Keratinocyte (primary cell): ENCODE measurements at regions not wholly inside any gene's neighbourhood (a gene's known extent, or its start where the extent isn't known, plus 50 kb on each side); places are given as distances from the start of the nearest gene placed in this dataset.

Source experiments
- DNase-seq: peaks from one replicate; pipeline ENCODE4 v3.0.0-alpha.2; 2011; ENCODE audit warnings: low read depth, missing footprints, low spot score
- FAIRE-seq: peaks from 2 replicates; lab custom pipeline; 2011; peaks lifted over from hg19 to GRCh38; lab: Jason Lieb, UNC
- H2AFZ ChIP-seq: 2 replicates; pipeline ENCODE4 v1.6.0; 2012; ENCODE audit warnings: low read length, control low read depth, inconsistent platforms; ENCODE audit not compliant: control insufficient read depth
- H3K27ac ChIP-seq: 2 replicates; pipeline ENCODE4 v1.5.1; 2011; ENCODE audit warnings: low read length; ENCODE audit not compliant: control insufficient read depth, insufficient read depth
- H3K27me3 ChIP-seq: 3 replicates; pipeline ENCODE4 v1.6.0; 2011; ENCODE audit warnings: low read length; ENCODE audit not compliant: control insufficient read depth, insufficient read depth; ENCODE audit errors: extremely low read depth
- H3K36me3 ChIP-seq, 2 experiments: 2 replicates in 1 of 2; 3 replicates in 1 of 2; pipeline ENCODE4 v1.5.1; 2011; ENCODE audit warnings: low read length in 2 of 2, mild to moderate bottlenecking in 1 of 2; ENCODE audit not compliant: control insufficient read depth in 2 of 2, insufficient read depth in 2 of 2; ENCODE audit errors: extremely low read depth in 1 of 2
- H3K4me1 ChIP-seq: 3 replicates; pipeline ENCODE4 v1.5.1; 2011; ENCODE audit warnings: low read length; ENCODE audit not compliant: control insufficient read depth, insufficient read depth; ENCODE audit errors: extremely low read depth
- H3K4me2 ChIP-seq: 3 replicates; pipeline ENCODE4 v1.6.0; 2011; ENCODE audit warnings: low read depth, low read length; ENCODE audit not compliant: control insufficient read depth, insufficient read depth; ENCODE audit errors: extremely low read depth
- H3K4me3 ChIP-seq, 3 experiments: fragments of 200-600 bp in 1 of 3; sonication (generic) in 1 of 3; 2 replicates in 2 of 3; 3 replicates in 1 of 3; pipeline ENCODE4 v1.5.1; 2011 to 2016; ENCODE audit warnings: low read length in 3 of 3, mild to moderate bottlenecking in 3 of 3, control low read depth in 2 of 3, inconsistent platforms in 1 of 3, low read depth in 1 of 3, mixed read lengths in 1 of 3, mixed run types in 1 of 3, moderate library complexity in 1 of 3; ENCODE audit not compliant: control insufficient read depth in 2 of 3, insufficient read depth in 2 of 3; ENCODE audit errors: extremely low read depth in 1 of 3
- H3K79me2 ChIP-seq: 2 replicates; pipeline ENCODE4 v1.6.0; 2012; ENCODE audit warnings: low read length; ENCODE audit not compliant: control insufficient read depth, insufficient read depth
- H3K9ac ChIP-seq: 3 replicates; pipeline ENCODE4 v1.6.0; 2011; ENCODE audit warnings: low read length; ENCODE audit not compliant: control insufficient read depth, insufficient read depth; ENCODE audit errors: extremely low read depth
- H3K9me1 ChIP-seq: 3 replicates; pipeline ENCODE4 v1.6.0; 2011; ENCODE audit warnings: low read length; ENCODE audit not compliant: control insufficient read depth, insufficient read depth; ENCODE audit errors: extremely low read depth
- H3K9me3 ChIP-seq: 2 replicates; pipeline ENCODE4 v1.5.1; 2012; ENCODE audit warnings: low read depth, low read length; ENCODE audit not compliant: control insufficient read depth
- H4K20me1 ChIP-seq: 3 replicates; pipeline ENCODE4 v1.6.0; 2011; ENCODE audit warnings: low read length; ENCODE audit not compliant: control insufficient read depth, insufficient read depth; ENCODE audit errors: extremely low read depth
- EZH2 ChIP-seq: IDR thresholded peaks from one replicate; pipeline ENCODE4 v1.6.1; 2012; ENCODE audit warnings: inconsistent platforms, mild to moderate bottlenecking, low read length, moderate library complexity
- dilution Hi-C: fragments of 300-500 bp; cut with MboI; formaldehyde crosslinking; loops from one replicate; pipeline ENCODE4 v1.7.0; 2020; ENCODE audit warnings: low sequenced_read_pairs; ENCODE audit not compliant: extremely low pct_ligation_motif_present
- TF ChIP-seq, protein P1 (sequence below), 3 experiments: IDR thresholded peaks in 1 of 3; conservative IDR thresholded peaks in 1 of 3; optimal IDR thresholded peaks in 1 of 3; 2 replicates in 2 of 3; 3 replicates in 1 of 3; pipeline versions ENCODE3 to v1.5.1; 2011; ENCODE audit warnings: low read length in 3 of 3, mild to moderate bottlenecking in 3 of 3, moderate library complexity in 2 of 3, control low read depth in 1 of 3, inconsistent platforms in 1 of 3; ENCODE audit not compliant: insufficient read depth in 2 of 3; ENCODE audit errors: extremely low read depth in 1 of 3

DNA sequence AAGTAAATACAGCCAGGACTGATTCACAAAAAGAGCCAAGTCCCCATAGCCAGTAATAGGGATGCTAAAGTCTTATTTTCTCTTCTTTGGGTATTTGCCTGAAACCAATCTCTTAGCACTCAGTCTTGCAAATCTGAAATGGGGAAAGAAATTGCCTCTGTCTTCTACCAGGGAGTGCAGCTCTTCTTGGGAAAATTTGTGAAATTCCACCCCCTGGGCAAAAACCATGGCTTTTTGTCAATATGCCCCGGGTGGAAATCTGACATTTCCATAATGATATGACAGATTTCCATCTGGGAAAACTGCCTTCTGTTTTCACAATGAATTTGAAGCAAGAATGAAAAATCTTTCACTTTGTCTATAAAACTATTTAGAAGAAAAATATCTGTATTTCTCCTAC, 628.1 kb downstream of the BCL11A start:
- no peak for FAIRE-seq
- dilution Hi-C loops, result no loop called here

DNA sequence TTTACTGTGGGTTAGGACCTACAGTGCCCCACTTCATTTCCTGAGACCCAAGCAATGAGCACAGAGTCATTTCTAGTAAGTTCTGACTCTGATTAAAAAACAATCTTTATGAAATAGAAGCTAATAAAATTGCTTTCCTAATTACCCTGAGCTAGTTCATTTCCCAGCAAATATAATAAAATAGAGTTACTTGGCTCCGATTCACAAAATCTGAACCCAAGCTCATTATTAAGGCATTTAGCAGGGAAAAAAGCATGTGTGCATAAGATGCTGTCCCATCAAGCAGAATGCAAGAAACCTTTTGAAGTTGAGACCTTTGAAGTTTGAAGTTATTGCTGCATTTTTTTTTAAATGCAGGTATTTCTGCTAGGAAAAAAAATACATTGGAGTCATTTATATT, 629.1 kb downstream of the BCL11A start:
- Histone ChIP-seq H3K4me3 (no peak overlapping the region), H3K9me3 (no peaks in the 10 kb centered on the region), H3K27me3 (no peaks in the 10 kb centered on the region), H3K4me1 (no peaks in the 10 kb centered on the region), H3K27ac (no peak overlapping the region), H3K36me3 (no peaks in the 10 kb centered on the region), H3K79me2 (no peaks in the 10 kb centered on the region), H3K9me1 (no peaks in the 10 kb centered on the region), H2AFZ (no peak overlapping the region), H3K4me2 (no peak overlapping the region), H3K9ac (no peak overlapping the region), H4K20me1 (no peaks in the 10 kb centered on the region)
- no peak for FAIRE-seq
- no peak for TF ChIP-seq EZH2
- TF ChIP-seq, protein P1, sequence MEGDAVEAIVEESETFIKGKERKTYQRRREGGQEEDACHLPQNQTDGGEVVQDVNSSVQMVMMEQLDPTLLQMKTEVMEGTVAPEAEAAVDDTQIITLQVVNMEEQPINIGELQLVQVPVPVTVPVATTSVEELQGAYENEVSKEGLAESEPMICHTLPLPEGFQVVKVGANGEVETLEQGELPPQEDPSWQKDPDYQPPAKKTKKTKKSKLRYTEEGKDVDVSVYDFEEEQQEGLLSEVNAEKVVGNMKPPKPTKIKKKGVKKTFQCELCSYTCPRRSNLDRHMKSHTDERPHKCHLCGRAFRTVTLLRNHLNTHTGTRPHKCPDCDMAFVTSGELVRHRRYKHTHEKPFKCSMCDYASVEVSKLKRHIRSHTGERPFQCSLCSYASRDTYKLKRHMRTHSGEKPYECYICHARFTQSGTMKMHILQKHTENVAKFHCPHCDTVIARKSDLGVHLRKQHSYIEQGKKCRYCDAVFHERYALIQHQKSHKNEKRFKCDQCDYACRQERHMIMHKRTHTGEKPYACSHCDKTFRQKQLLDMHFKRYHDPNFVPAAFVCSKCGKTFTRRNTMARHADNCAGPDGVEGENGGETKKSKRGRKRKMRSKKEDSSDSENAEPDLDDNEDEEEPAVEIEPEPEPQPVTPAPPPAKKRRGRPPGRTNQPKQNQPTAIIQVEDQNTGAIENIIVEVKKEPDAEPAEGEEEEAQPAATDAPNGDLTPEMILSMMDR (optimal IDR thresholded peaks at IDR 0.05 in 1 of 3, IDR thresholded peaks at IDR 0.05 in 1 of 3, conservative IDR thresholded peaks at IDR 0.05 in 1 of 3; ENCODE audit: extremely low read depth in 1 of 3, insufficient read depth in 2 of 3, low read length in 3 of 3), result no peak
- no peak for DNase-seq
- dilution Hi-C loops, result no loop called here

More for the DNA sequence above, 628.1 kb downstream of the BCL11A start:
- H2AFZ ChIP-seq, result no peak overlapping the region
- DNase-seq, result no peak
- H3K27ac ChIP-seq, result no peak overlapping the region
- no peaks in the 10 kb centered on the region for H3K79me2 ChIP-seq
- no peaks in the 10 kb centered on the region for H3K9me3 ChIP-seq
- no peak overlapping the region for H3K4me3 ChIP-seq
- H3K4me1 ChIP-seq, result no peaks in the 10 kb centered on the region
- H3K4me2 ChIP-seq, result no peak overlapping the region
- no peaks in the 10 kb centered on the region for H3K27me3 ChIP-seq
- H4K20me1 ChIP-seq, result no peaks in the 10 kb centered on the region
- H3K9me1 ChIP-seq, result no peaks in the 10 kb centered on the region
- TF ChIP-seq EZH2, result no peak
- TF ChIP-seq, protein P1 (optimal IDR thresholded peaks at IDR 0.05 in 1 of 3, IDR thresholded peaks at IDR 0.05 in 1 of 3, conservative IDR thresholded peaks at IDR 0.05 in 1 of 3; ENCODE audit: extremely low read depth in 1 of 3, insufficient read depth in 2 of 3, low read length in 3 of 3), result no peak
- no peak overlapping the region for H3K9ac ChIP-seq
- H3K36me3 ChIP-seq, result no peaks in the 10 kb centered on the region
